Nephron progenitor cell (in vitro differentiated cells): ENCODE measurements at regions not wholly inside any gene's neighbourhood (a gene's known extent, or its start where the extent isn't known, plus 50 kb on each side); places are given as distances from the start of the nearest gene placed in this dataset.

Experiments used
- DNase-seq: peaks from one replicate; pipeline ENCODE4 v3.0.0; 2021
- H3K27ac Mint-ChIP-seq: 2 replicates; pipeline ENCODE4 v1.8.0; 2021; ENCODE audit warnings: mild to moderate bottlenecking, moderate library complexity, mixed read lengths
- H3K27me3 Mint-ChIP-seq: 2 replicates; pipeline ENCODE4 v1.8.0; 2021; ENCODE audit warnings: mild to moderate bottlenecking, low read depth, mixed read lengths; ENCODE audit not compliant: poor library complexity
- H3K36me3 Mint-ChIP-seq: 2 replicates; pipeline ENCODE4 v1.8.0; 2021; ENCODE audit warnings: low read depth, mixed read lengths
- H3K4me1 Mint-ChIP-seq: 2 replicates; pipeline ENCODE4 v1.8.0; 2021; ENCODE audit warnings: mixed read lengths
- H3K4me3 Mint-ChIP-seq: 2 replicates; pipeline ENCODE4 v1.8.0; 2021; ENCODE audit warnings: mild to moderate bottlenecking, moderate library complexity, mixed read lengths
- H3K9me3 Mint-ChIP-seq: 2 replicates; pipeline ENCODE4 v1.8.0; 2021; ENCODE audit warnings: mild to moderate bottlenecking, moderate library complexity, mixed read lengths
- CTCF ChIP-seq: fragments of 200-600 bp; sonication (generic); IDR thresholded peaks from 2 replicates; pipeline ENCODE4 v1.5.0; 2021; ENCODE audit warnings: antibody characterized with exemption

- Mint-ChIP-seq H3K27ac (no peak overlapping the region), H3K4me1 (peaks cover 31% of the 10 kb centered on the region), H3K36me3 (no peaks in the 10 kb centered on the region), H3K27me3 (peaks cover 5% of the 10 kb centered on the region), H3K4me3 (no peak overlapping the region), H3K9me3 (peaks cover 4% of the 10 kb centered on the region)
- no peak for TF ChIP-seq CTCF
- no peak for DNase-seq
Measured at GRCh38 chr18:10303171-10303570, 151.3 kb upstream of the APCDD1 start.

GRCh38 chr18:10304853-10305252 is 149.6 kb upstream of the APCDD1 start:
- TF ChIP-seq CTCF: no peak

GRCh38 chr18:10306779-10307178 is 147.7 kb upstream of the APCDD1 start:
- Mint-ChIP-seq H3K27me3 (peaks cover 2% of the 10 kb centered on the region), H3K9me3 (peaks cover 4% of the 10 kb centered on the region), H3K36me3 (no peaks in the 10 kb centered on the region), H3K27ac (no peak overlapping the region), H3K4me3 (no peak overlapping the region), H3K4me1 (peaks cover 6% of the 10 kb centered on the region)
- TF ChIP-seq CTCF: no peak
- no peak for DNase-seq

More at GRCh38 chr18:10304853-10305252, 149.6 kb upstream of the APCDD1 start:
- H3K9me3 Mint-ChIP-seq: peaks cover 4% of the 10 kb centered on the region
- H3K4me3 Mint-ChIP-seq: no peak overlapping the region
- H3K27ac Mint-ChIP-seq: no peak overlapping the region
- no peaks in the 10 kb centered on the region for H3K36me3 Mint-ChIP-seq
- DNase-seq: no peak
- H3K4me1 Mint-ChIP-seq: peaks cover 14% of the 10 kb centered on the region
- peaks cover 3% of the 10 kb centered on the region for H3K27me3 Mint-ChIP-seq

- TF ChIP-seq CTCF: no peak
- Mint-ChIP-seq H3K4me1 (peaks cover 6% of the 10 kb centered on the region), H3K36me3 (no peaks in the 10 kb centered on the region), H3K9me3 (peaks cover 4% of the 10 kb centered on the region), H3K27ac (no peak overlapping the region), H3K4me3 (no peak overlapping the region), H3K27me3 (no peaks in the 10 kb centered on the region)
- no peak for DNase-seq
Measured at GRCh38 chr18:10308154-10308553, 146.3 kb upstream of the APCDD1 start.

- Mint-ChIP-seq H3K9me3 (peaks cover 6% of the 10 kb centered on the region), H3K27ac (no peak overlapping the region), H3K4me3 (no peak overlapping the region)
Measured at GRCh38 chr18:10310626-10311025, 143.8 kb upstream of the APCDD1 start.

More at GRCh38 chr18:10310626-10311025, 143.8 kb upstream of the APCDD1 start:
- H3K4me1 Mint-ChIP-seq: peaks cover 15% of the 10 kb centered on the region
- H3K36me3 Mint-ChIP-seq: no peaks in the 10 kb centered on the region
- no peaks in the 10 kb centered on the region for H3K27me3 Mint-ChIP-seq
- DNase-seq: no peak
- no peak for TF ChIP-seq CTCF
